HG02970 (cell line): ENCODE measurements at regions not wholly inside any gene's neighbourhood (a gene's known extent, or its start where the extent isn't known, plus 50 kb on each side); places are given as distances from the start of the nearest gene placed in this dataset.
"Not testable (repeated sequence)": the region's sequence is repeated elsewhere in the genome, so short reads cannot be mapped to it uniquely, and the experiment has no call there.

Experiments
- ATAC-seq: cut with Tn5 transposase; IDR thresholded peaks from one replicate; pipeline ENCODE4 v1.9.1; 2021; ENCODE audit warnings: mild to moderate bottlenecking, moderate library complexity, moderate number of reproducible peaks; ENCODE audit not compliant: unreplicated experiment, low FRiP score

DNA sequence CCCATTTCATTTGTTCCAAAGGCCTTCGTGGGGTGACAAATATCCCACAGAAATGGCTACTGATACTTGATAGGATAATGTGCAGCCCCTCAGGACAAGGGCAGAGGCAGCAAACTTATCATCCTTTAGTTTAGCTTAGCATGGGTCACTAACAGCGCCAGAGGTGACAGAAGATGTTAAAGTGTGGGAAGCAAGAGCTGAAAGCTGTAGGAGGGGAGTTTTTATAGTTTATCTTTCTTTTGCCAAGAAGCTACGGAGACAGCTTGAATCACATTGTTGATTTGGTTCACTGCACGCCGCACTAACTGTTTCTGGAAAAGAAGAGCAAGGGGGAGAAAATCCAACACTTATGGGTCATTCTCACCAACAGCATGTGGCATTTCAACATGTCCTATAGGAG, 773.9 kb upstream of the MMS22L start:
- ATAC-seq: no peak

DNA sequence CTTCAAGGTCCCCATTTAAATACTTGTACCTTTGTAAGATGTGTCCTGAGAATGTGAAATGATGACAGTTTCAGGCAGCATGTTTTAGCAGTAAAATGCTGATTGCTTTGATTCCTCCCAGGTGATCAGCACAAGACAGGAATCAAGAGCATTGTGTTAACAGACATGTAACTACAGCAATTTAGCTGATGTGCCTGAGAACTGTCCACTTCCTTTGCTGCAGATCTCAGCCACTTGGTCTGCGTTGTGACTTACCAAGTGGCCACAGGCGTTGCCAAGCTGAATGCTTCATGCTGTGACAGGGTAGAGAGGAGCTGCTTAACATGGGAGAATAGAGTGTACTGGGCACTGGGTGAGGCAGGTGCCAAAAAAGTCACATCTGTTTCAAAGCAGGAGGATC, 767.0 kb upstream of the POU3F2 start:
- ATAC-seq: no peak

DNA sequence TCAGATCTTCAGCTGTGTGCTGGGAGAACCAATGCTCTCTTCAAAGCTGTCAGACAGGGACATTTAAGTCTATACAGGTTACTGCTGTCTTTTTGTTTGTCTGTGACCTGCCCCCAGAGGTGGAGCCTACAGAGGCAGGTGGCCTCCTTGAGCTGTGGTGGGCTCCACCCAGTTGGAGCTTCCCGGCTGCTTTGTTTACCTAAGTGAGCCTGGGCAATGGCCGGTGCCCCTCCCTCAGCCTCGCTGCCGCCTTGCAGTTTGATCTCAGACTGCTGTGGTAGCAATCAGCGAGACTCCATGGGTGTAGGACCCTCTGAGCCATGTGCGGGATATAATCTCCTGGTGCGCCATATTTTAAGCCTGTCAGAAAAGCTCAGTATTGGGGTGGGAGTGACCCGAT, 745.8 kb upstream of the POU3F2 start:
- ATAC-seq: not testable (repeated sequence)

DNA sequence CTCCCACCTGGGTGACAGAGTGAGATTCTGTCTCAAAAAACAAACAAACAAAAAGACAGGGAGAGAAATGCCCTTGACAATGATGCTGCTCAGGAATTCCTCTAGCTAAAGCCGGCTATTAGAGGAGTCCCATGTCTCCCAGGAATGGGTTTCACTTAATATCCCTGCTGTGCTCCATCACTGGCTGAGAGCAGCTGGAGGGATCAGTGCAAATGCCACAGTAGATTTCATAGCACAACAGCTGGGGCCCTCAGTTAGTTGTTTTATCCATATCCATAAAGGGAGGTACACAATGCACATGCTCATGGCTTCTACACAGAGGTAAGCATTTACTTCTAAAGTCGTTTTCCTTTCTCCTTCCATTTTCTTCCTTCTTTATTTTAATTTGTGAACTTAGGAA, 742.0 kb upstream of the POU3F2 start:
- ATAC-seq: no peak

DNA sequence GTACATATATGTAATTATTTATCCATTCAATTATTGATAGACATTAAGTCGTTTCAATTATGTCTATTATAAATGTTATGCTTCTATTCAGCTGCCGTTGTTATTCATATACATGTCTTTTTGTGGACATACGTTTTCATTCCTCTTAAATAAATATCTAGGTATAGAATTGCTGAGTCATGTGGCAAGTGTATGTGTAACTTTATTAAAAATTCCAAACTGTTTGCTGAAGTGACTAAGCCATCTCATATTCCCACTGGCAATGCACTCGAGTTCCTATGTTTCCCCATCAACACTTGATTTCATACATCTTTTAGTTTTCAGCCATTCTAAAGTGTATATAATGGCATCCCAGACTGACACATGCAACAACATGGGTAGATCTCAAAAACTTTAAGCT, 739.7 kb upstream of the POU3F2 start:
- ATAC-seq: no peak

DNA sequence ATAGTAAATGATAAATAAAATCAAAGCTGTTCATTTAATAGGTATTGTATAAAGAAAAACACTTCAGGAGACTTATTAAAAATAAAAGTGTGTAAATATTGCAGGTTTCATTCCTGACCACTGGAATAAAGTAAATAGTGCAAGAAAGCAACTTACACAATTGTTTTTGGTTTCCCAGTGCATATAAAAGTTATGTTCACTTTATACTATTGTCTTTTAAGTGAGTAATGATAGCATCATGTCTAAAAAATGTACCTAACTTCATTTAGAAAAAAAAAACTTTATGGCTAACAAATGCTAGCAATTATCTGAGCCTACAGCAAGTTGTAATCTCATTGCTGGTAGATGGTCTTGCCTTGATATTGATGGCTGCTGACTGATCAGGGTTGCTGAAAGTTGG, 726.6 kb upstream of the POU3F2 start:
- no peak for ATAC-seq

DNA sequence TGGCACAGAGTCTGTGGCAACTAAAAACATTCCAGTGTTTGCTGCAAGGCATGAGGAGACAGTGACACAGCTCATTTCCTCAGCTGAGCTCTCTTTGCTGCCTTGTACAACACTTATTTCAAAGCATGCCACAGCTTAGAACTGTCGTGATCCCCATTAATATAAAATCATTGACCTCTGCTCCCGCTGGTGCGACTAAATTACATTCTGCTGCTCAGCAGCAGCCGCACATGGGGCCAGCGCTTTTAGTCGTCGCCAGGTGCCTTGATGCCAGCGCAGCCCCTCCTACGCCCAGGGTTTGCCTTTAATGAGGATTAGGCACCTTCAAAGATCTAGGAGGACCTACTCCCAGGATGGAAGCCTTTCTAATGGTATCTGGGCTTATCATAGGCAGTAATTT, 717.9 kb upstream of the POU3F2 start:
- no peak for ATAC-seq

DNA sequence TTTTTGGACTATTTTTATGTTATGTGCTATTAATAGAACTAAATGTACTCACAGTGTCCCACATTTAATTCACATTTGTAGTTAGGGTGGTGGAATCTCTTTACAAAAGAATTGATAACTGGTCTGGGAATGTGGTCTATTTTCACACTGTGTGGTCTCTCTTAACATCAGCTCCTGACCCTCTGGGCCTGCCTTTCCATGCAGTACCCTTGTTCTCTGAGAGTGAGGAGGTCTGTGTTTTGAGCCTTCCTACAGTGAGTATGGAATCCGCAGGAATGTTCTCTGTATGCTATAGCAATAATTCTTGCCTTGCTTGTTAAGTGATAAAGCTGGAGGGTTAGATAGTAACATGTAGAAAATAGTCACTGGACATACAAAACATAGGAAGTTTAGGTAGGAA, 717.3 kb upstream of the POU3F2 start:
- no peak for ATAC-seq

DNA sequence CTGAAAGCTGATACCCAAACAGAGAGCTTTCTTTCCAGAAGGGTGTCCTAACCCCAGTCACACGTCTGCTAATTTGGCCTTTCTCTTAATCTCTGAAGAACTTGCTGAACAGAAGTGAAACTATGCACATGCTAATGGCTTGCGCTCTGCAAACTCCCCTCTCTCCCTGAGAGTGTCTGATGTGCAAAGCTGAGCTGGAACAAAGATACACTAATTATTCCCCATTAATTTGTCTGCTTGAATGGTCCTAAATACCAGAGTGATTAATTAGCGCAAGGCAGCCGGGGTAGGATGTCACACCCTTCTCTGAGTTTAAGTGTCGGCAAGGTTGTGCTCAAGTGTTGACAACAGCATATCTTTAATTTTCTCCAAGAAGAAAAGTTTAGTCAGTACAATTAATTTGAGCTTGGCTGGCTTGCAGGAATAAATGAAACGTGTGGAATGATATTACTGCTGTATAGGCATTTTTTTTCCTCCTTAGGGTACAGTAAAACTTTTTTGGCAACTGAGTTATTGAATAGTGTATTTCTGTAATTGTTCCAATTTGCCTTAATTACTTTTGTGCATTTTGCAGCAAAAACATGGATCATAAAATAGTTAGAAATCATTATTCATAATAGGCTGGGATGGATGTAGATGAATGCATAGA, 715.9 kb upstream of the POU3F2 start:
- ATAC-seq: no peak

DNA sequence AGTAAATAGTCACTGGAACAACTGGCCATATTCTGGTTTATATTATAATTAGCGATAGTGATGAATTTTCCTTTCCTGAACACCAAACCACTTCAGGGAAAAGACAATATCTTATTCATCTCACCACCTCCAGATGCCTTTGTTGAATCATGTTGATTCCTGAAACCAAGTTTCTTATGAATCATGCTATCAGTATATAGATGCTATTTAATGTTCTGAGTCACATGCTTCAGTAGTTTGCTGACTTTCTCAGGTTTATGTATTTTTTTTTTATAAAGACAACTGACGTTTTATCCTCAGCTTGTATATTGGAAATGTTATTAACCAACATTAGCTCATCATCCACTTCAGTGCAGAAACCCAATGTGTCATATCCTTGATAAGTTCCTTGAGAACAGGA, 710.2 kb upstream of the POU3F2 start:
- ATAC-seq: no peak

DNA sequence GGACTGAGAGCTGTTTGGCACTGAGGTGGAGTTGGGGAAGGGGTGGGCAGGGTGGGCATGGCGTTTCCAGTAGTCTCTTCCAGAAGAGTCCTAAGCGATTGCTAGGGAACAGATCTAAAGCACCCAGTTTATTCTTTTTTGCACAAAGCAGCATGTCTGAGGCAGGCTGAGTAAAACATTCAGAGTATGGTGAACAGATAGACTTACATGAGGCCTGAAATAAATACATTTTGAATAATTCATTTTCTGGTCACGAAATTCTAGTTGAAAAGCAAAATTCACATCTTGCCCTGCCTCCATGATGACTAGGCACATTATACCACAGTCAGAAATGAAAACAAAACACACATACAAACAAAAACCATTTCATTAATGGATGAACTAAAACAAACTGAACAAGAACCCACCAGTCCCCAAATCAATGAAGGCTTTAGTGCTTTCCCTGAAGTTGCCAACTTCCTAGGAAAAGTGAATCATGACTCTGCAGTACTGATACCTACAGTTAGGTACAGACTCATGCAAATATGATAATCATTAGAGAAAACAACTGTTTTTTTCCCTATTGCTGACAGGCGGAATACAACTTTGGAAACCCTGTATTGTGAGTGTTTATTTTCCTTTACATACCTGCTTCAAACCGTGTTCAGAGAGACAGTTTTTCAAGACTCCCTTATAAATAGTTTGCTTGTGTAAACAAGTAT, 702.9 kb upstream of the POU3F2 start:
- no peak for ATAC-seq

DNA sequence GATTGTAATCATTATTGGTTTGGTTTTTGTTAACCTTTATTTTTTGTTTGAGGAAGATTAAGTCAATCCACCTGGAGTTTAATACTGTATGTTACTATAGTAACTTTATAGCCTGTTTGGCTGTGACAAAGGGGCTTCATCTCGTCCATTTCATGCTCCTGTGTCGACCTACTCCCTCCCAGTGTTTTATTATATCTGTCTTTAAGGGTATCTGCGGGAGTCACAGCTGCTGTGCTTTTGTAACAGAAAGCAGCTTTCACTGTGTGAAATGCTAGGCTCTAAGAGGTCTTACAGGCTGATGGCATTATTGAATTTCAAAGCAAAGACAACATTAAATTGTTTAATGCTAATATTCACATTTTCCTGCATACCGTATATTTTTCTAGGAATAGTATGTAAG, 698.0 kb upstream of the POU3F2 start:
- no peak for ATAC-seq

DNA sequence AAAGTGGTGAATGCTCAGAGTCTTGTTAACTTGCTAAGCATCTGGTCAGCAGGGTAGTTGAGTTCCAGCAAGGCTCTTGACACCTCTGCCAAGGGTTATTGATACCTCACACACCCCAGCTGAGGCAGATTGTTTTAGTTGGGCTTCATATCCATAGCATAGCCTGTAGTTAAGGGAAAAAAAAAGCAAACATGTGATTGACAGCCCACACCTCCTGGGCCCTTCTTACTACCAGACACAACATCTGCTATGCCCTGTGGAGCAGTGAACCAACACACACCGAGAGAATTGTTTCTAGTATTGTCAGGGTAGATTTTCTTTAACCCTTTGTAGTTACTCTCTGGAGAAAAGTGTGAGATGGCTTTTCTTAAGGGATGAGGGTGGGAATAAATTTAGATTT, 697.0 kb upstream of the POU3F2 start:
- ATAC-seq: no peak

DNA sequence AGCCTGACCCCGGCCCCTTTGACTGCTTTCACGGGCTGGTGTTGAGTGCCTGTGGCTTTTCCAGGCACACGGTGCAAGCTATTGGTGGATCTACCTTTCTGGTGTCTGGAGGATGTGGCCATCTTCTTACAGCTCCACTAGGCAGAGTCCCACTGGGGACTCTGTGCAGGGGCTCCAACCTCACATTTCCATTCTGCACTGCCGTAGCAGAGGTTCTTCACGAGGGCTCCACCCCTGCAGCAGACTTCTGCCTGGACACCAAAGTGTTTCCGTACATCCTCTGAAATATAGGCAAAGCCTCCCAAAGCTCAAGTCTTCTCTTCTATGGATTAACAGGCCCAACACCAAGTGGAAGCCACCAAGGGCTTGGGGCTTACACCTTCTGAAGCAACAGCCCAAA, 691.5 kb upstream of the POU3F2 start:
- ATAC-seq: no peak

DNA sequence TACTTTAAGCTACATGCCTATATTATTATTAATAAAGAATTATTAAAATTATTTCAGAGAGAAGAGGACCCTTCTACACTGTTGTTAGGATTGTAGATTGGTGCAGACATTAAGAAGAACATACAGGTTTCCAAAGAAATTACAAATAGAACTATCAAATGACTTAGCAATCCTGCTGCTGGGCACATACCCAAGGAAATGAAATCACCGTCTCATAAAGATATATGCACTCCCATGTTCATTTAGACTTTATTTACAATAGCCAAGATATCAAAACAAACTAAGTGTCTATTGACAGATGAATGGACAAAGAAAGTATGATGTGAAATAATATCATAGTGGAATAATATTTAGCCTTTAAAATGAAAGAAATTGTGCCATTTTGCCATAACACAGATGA, 687.7 kb upstream of the POU3F2 start:
- no peak for ATAC-seq

DNA sequence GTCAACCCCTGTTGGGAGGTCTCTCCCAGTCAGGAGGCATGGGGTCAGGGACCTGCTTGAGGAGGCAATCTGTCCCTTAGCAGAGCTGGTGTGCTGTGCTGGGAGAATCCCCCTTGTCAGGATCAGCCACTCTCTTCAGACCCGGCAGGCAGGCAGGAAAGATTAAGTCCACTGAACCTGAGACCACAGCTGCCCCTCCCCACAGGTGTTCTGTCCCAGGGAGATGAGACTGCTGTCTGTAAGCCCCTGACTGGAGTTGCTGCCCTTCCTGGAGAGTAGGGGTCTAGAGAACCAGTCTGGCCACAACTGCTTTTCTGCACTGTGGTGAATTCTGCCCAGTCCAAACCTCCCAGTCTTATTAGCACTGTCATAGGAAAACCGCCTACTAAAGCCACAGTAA, 677.8 kb upstream of the POU3F2 start:
- ATAC-seq: no peak

DNA sequence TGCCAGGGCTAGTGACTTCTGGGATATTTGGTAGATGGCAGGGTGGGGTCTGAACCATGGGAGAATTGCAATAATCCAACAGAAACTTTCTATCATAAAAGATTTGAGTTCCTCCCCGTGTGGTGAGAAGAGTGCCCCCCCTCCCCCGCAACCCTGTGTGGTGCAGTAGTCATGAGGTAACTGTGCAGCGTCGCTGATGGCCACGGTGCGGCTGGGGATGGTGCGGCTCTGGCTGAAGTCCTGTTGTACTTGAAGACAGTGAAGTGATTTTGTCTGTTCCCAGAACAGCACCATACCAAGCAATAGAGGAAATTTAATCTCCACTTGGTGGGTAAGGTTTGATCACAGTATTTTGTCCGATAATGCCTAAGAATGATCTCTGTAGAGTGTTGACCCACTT, 654.8 kb upstream of the POU3F2 start:
- ATAC-seq: no peak

DNA sequence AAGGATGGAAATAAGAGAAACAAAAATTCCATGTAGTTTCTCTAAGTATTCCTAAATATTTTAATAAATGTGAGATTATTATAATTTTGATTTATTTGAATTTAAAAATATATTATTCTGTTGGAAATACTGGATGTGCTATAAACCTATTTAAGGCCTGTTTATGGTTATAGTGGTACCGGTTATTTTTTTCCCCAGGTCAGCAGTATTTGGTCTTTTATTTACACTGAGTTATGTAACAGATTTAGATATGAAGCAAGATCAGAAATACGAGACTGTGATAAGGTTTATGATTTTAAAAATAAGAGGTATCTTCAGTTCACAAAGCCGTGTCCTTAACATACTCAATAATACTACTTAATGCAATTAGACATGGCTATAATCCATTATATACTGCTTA, 634.3 kb upstream of the POU3F2 start:
- ATAC-seq: no peak

DNA sequence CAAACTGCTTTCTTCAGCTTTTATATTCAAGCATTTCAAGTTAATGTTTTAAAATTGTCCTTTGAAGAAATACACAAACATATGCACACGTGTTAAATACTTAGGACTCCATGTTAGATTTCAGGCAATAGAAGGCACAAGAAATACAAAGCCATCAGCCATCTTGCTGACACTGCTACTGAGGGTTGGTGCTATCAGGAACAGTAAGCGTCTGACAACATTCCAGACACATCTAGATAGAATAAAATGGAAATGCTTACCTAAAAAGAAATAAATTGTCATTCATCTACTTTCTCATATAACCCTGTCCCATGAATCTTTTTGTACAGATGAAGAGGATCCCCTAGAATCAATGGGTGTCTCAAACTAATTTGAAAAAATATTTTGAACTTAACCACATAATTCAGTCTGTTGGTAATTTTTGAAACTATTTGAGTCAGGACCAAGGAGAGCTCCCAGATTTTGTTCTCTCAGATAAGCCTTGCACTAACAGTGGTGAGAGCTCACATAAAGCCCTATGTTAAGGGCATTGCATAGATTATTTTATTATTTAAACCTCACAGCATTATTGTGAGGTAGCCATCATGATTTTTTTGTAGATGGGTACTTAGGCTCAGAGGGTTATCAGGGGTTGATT, 631.1 kb upstream of the POU3F2 start:
- no peak for ATAC-seq

DNA sequence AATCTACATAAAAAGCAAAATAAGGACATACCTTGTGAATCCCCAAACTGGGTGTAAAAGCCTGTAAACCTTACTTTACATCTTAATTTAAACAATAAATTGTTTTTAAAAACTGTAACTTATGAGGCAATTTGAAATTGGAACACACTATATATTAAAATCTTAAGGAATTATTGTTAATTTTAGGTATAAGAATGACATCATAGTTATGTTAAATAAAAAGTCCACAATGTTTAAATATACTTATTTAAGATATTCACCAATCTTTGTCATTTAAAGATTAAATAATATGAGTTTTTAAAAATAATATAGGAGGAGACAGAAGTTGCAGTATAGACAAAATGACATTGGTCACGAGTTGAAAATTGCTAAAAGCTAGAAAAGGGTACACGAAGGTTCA, 621.9 kb upstream of the POU3F2 start:
- no peak for ATAC-seq

DNA sequence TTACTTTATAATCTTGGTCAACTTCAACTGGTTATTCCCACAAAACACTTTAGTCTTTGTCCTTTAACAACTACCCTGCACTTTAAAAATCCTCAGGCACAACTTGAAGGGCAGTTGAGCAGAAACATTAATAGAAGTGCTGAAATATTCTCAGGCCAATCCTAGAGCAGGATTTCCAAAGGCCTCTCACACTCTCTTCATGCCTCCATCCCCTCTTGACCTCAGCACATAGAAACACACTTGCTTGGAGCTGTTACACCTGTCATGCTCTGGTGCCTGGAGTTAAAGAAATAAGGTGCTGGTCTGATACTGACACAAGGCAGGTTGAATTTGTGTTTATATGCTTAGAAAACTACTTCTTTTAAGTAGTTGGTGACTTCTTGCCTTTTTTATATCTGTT, 618.8 kb upstream of the POU3F2 start:
- no peak for ATAC-seq

DNA sequence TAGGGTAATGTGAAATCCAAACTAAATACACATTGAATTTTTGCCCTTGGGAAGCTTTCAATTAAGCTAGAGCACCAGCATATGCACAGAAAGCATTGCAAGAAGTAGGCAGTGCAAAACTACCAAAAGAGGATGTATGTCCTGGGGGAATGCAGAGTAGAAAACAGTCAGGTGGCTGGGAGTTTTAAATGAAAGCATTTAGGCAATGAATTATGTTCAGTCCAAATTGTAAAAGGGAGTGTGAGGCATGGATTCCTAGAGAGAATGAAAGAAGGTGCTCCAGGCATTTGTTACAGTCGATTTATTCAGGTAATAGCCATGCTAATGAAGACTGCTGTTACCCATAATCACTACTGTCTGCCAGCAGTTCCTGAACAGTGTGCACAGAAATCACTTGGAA, 604.1 kb upstream of the POU3F2 start:
- no peak for ATAC-seq
